ENCODE measurements at regions not wholly inside any gene's neighbourhood (a gene's known extent, or its start where the extent isn't known, plus 50 kb on each side); places are given as distances from the start of the nearest gene placed in this dataset.

DNA sequence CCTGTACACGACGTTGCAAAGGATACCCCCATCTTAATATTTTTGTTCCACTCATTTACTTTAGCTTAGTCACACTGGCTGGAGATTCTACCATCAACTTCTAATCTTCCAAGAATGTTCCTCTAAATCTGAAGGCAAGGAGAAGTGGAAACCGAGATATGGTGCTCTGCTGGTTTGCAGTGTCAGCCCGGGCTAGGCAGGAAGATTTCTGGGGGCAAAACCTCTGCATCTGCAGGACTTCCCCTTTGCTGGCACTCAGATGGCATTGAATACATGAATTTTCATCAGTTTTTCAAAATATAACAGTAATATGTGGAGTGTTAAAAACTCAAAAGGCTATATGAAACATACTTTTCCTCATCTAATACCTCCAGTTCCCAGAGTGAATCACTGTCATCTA is 240.4 kb downstream of the RPLP1 start:
- TF ChIP-seq POLR2AphosphoS5 (IDR thresholded peaks at IDR 0.05; ENCODE audit: low read depth, low read length) (no peak), POLR2A (IDR thresholded peaks at IDR 0.05; ENCODE audit: low read depth, low read length) (no peak)
